ENCODE measurements at regions not wholly inside any gene's neighbourhood (a gene's known extent, or its start where the extent isn't known, plus 50 kb on each side); places are given as distances from the start of the nearest gene placed in this dataset.

DNA sequence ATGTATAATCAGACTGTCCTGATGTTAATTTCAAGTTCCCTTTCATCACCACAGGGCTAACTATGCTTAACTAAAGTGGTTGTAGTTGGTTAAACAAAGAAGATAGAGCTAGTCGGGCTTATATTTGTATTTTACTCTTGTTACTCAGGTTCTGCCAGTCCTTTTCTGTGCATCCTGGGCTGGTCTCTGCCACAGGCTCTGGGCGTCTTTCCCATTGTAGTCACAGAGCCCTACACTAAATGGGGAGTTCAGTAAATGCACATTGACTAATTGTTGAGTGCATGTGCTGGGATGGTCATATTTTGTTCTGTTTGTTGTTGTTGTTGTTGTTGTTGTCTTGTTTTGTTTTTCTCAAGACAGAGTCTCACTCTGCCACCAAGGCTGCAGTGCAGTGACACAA, 125.4 kb upstream of the PGR start:
- no peak for TF ChIP-seq POLR2A (IDR thresholded peaks at IDR 0.05)
- TF ChIP-seq, protein P1, sequence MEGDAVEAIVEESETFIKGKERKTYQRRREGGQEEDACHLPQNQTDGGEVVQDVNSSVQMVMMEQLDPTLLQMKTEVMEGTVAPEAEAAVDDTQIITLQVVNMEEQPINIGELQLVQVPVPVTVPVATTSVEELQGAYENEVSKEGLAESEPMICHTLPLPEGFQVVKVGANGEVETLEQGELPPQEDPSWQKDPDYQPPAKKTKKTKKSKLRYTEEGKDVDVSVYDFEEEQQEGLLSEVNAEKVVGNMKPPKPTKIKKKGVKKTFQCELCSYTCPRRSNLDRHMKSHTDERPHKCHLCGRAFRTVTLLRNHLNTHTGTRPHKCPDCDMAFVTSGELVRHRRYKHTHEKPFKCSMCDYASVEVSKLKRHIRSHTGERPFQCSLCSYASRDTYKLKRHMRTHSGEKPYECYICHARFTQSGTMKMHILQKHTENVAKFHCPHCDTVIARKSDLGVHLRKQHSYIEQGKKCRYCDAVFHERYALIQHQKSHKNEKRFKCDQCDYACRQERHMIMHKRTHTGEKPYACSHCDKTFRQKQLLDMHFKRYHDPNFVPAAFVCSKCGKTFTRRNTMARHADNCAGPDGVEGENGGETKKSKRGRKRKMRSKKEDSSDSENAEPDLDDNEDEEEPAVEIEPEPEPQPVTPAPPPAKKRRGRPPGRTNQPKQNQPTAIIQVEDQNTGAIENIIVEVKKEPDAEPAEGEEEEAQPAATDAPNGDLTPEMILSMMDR (IDR thresholded peaks at IDR 0.05), result no peak

Data from adrenal gland (tissue), 5 donors.